Osteoblast (primary cell): ENCODE measurements at regions not wholly inside any gene's neighbourhood (a gene's known extent, or its start where the extent isn't known, plus 50 kb on each side); places are given as distances from the start of the nearest gene placed in this dataset.

Source experiments
- DNase-seq: peaks from one replicate; pipeline ENCODE4 v3.0.0; 2011; ENCODE audit warnings: low spot score, mixed read lengths; ENCODE audit not compliant: insufficient read length; ENCODE audit errors: missing footprints
- H2AFZ ChIP-seq: 2 replicates; pipeline ENCODE4 v1.6.0; 2011; ENCODE audit warnings: mild to moderate bottlenecking, low read length
- H3K27ac ChIP-seq: 2 replicates; pipeline ENCODE4 v1.5.1; 2011; ENCODE audit warnings: mild to moderate bottlenecking, low read depth, low read length, moderate library complexity
- H3K27me3 ChIP-seq: 2 replicates; pipeline ENCODE4 v1.6.0; 2012; ENCODE audit warnings: mild to moderate bottlenecking, control low read depth, inconsistent platforms, low read length, moderate library complexity; ENCODE audit not compliant: insufficient read depth
- H3K36me3 ChIP-seq: 2 replicates; pipeline ENCODE4 v1.5.1; 2011; ENCODE audit warnings: mild to moderate bottlenecking, low read length, control low read depth, moderate library complexity; ENCODE audit not compliant: insufficient read depth
- H3K4me1 ChIP-seq: 2 replicates; pipeline ENCODE4 v1.5.1; 2011; ENCODE audit warnings: mild to moderate bottlenecking, low read length, control low read depth, moderate library complexity; ENCODE audit not compliant: insufficient read depth
- H3K4me2 ChIP-seq: 2 replicates; pipeline ENCODE4 v1.6.0; 2011; ENCODE audit warnings: mild to moderate bottlenecking, low read length; ENCODE audit not compliant: insufficient read depth
- H3K4me3 ChIP-seq: fragments of 200-600 bp; sonication (generic); 3 replicates; pipeline ENCODE4 v1.5.1; 2012; ENCODE audit warnings: mild to moderate bottlenecking, low read length, inconsistent platforms; ENCODE audit not compliant: insufficient read depth
- H3K79me2 ChIP-seq: 2 replicates; pipeline ENCODE4 v1.6.0; 2012; ENCODE audit warnings: mild to moderate bottlenecking, low read length, control low read depth, inconsistent platforms; ENCODE audit not compliant: insufficient read depth
- H3K9me3 ChIP-seq: 2 replicates; pipeline ENCODE4 v1.5.1; 2011; ENCODE audit warnings: low read depth, low read length, control low read depth
- H4K20me1 ChIP-seq: 2 replicates; pipeline ENCODE4 v1.6.0; 2012; ENCODE audit warnings: mild to moderate bottlenecking, low read length, control low read depth; ENCODE audit not compliant: insufficient read depth
- TF ChIP-seq, protein P1 (sequence below): IDR thresholded peaks from 2 replicates; pipeline ENCODE4 v1.5.1; 2011; ENCODE audit warnings: mild to moderate bottlenecking, low read depth, low read length, moderate library complexity; ENCODE audit errors: extremely low read depth

DNA sequence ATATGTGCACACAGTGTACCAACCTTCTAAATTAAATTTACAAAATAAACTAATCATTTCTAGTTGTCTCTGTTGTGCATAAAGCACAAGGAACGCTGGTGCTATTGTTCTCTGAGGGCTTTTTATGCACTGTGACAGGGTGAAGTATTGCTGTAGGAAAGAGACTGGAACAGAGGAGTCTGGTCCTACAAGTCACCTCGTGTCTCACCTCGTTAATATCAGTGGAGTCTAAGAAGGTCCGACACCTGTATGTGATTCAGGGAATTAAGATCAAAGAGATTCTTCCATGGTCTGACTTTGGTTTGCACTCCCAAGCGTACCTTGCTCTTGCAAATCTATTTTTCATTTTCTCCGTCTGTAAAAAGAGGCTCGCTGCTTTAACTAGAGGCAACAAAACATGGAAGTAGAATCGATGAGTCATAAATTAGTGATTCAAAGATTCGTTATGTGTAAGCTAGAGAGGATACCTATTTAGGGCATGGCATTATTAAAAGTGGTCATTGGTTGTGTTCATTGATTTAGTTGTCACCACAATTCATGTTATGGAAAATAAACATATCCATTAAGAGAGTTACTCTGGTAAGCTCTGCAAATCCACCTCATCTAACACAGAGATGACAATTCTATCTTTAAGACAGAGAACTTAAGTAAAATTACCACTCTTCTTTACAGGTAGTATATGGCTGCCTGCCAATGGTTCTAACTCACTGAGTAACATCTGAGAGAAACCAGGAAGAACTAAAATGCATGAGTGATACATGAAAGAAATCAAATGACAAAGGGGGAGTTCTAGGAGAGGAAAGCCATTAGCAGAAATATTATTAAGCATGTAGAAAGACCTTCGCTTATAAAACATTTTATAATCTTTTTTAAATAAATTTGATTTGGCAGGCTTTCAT is 219.4 kb upstream of the GBE1 start:
- Histone ChIP-seq H4K20me1 (no peaks in the 10 kb centered on the region), H3K9me3 (no peaks in the 10 kb centered on the region), H3K27ac (no peak overlapping the region), H3K4me1 (no peaks in the 10 kb centered on the region), H3K27me3 (no peaks in the 10 kb centered on the region), H3K36me3 (no peaks in the 10 kb centered on the region), H3K4me3 (no peak overlapping the region), H3K4me2 (no peak overlapping the region), H3K79me2 (no peaks in the 10 kb centered on the region), H2AFZ (no peak overlapping the region)
- TF ChIP-seq, protein P1, sequence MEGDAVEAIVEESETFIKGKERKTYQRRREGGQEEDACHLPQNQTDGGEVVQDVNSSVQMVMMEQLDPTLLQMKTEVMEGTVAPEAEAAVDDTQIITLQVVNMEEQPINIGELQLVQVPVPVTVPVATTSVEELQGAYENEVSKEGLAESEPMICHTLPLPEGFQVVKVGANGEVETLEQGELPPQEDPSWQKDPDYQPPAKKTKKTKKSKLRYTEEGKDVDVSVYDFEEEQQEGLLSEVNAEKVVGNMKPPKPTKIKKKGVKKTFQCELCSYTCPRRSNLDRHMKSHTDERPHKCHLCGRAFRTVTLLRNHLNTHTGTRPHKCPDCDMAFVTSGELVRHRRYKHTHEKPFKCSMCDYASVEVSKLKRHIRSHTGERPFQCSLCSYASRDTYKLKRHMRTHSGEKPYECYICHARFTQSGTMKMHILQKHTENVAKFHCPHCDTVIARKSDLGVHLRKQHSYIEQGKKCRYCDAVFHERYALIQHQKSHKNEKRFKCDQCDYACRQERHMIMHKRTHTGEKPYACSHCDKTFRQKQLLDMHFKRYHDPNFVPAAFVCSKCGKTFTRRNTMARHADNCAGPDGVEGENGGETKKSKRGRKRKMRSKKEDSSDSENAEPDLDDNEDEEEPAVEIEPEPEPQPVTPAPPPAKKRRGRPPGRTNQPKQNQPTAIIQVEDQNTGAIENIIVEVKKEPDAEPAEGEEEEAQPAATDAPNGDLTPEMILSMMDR, result no peak
- no peak for DNase-seq

- DNase-seq, result no peak
- Histone ChIP-seq H3K4me1 (no peaks in the 10 kb centered on the region), H3K4me3 (no peak overlapping the region), H3K9me3 (no peaks in the 10 kb centered on the region), H3K27ac (no peak overlapping the region), H3K36me3 (no peaks in the 10 kb centered on the region), H3K4me2 (no peak overlapping the region), H2AFZ (no peak overlapping the region), H3K27me3 (no peaks in the 10 kb centered on the region), H4K20me1 (no peaks in the 10 kb centered on the region), H3K79me2 (no peaks in the 10 kb centered on the region)
- TF ChIP-seq, protein P1, result no peak
Measured at GRCh38 chr3:81974751-81975150, 213.3 kb upstream of the GBE1 start.

- Histone ChIP-seq H3K79me2 (no peaks in the 10 kb centered on the region), H4K20me1 (no peaks in the 10 kb centered on the region), H3K27ac (no peak overlapping the region), H3K4me1 (no peaks in the 10 kb centered on the region), H2AFZ (no peak overlapping the region), H3K4me3 (no peak overlapping the region), H3K9me3 (no peaks in the 10 kb centered on the region), H3K36me3 (no peaks in the 10 kb centered on the region), H3K27me3 (no peaks in the 10 kb centered on the region), H3K4me2 (no peak overlapping the region)
- TF ChIP-seq, protein P1, result no peak
- no peak for DNase-seq
Measured at GRCh38 chr3:81968658-81969057, 207.2 kb upstream of the GBE1 start.

DNA sequence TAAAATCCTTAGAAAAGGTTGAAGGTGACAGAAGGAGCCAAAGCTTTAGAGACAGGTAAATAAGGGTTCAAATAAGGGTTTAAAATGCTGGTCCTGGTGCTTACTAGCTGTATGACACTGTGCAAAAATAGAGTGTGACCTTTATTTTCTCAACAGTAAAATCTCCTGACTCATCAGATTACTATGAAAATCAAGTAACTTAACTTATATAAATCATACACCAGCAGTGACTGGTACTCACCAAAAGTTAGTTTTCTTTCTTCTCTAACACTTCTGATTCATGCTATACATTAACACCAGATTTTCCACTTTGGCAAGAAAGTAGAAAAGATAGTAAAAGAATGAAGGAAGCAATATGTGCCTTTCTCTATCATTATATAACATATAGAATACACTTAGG is 205.9 kb upstream of the GBE1 start:
- Histone ChIP-seq H3K9me3 (no peaks in the 10 kb centered on the region), H2AFZ (no peak overlapping the region), H3K27ac (no peak overlapping the region), H3K27me3 (no peaks in the 10 kb centered on the region), H3K4me1 (no peaks in the 10 kb centered on the region), H3K36me3 (no peaks in the 10 kb centered on the region), H4K20me1 (no peaks in the 10 kb centered on the region), H3K79me2 (no peaks in the 10 kb centered on the region), H3K4me3 (no peak overlapping the region), H3K4me2 (no peak overlapping the region)
- DNase-seq, result no peak
- TF ChIP-seq, protein P1, result no peak
